Muscle of leg (tissue), 3 donors: ENCODE measurements at regions not wholly inside any gene's neighbourhood (a gene's known extent, or its start where the extent isn't known, plus 50 kb on each side); places are given as distances from the start of the nearest gene placed in this dataset.

Source experiments
- DNase-seq: peaks from one replicate; pipeline ENCODE4 v3.0.0; 2013
- H3K27ac ChIP-seq: one replicate; pipeline ENCODE4 v1.5.1; 2013; ENCODE audit warnings: mild to moderate bottlenecking, low read length, control low read depth
- H3K27me3 ChIP-seq: one replicate; pipeline ENCODE4 v1.6.1; 2013; ENCODE audit warnings: low read length; ENCODE audit not compliant: control insufficient read depth, insufficient read depth
- H3K36me3 ChIP-seq: one replicate; pipeline ENCODE4 v1.6.1; 2013; ENCODE audit warnings: low read length; ENCODE audit not compliant: control insufficient read depth, insufficient read depth
- H3K4me1 ChIP-seq: one replicate; pipeline ENCODE4 v1.6.1; 2013; ENCODE audit warnings: low read length; ENCODE audit not compliant: control insufficient read depth, insufficient read depth
- H3K4me3 ChIP-seq: one replicate; pipeline ENCODE4 v1.5.1; 2013; ENCODE audit warnings: low read length, control low read depth
- H3K9me3 ChIP-seq: replicated peaks from 2 replicates; pipeline ENCODE4 v1.6.1; 2013; ENCODE audit warnings: low read depth, low read length; ENCODE audit not compliant: control insufficient read depth
- WGBS: methylation state at CpG from one replicate; pipeline ENCODE4 v1.1.5; 2013; ENCODE audit warnings: missing lambda C conversion rate; ENCODE audit not compliant: insufficient coverage; 5-methylcytosine and 5-hydroxymethylcytosine counted together

DNA sequence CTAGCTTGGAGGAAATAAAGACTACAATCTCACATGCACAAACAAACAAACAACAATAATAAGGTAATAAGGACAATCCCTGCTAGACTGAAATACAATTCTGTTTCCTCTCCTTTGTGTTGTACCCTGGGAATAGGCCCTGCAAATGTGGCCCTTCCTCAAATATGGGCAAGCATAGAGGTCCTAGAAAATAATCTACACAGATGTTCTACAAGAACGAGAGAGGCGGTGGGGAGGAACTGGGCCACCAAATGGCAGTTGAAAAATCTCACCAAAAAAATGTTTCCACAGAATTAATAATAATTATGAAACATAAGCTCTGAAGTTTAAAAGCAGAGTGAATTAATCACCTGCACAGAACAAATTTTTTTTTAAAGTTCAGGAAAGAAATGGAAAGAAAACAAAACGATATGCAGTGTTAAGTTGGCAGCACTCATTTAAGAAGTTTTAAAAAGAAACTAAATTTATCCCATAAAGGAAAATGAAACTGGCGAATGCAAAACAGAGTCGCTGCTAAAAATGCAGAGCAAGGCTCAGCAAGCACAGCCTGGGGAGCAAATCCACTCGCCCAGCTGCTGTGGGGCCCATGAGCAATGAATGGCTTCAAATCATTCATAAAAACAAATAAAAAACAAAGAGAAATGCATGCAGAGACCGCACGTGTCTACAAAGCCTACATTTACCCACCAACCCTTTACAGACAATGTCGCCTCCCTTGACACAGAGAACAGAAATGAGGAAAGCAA lies 475.4 kb downstream of the OCA2 start:
- Histone ChIP-seq H3K27me3 (no peaks in the 10 kb centered on the region), H3K36me3 (no peaks in the 10 kb centered on the region), H3K27ac (no peak overlapping the region), H3K9me3 (peaks cover 5% of the 10 kb centered on the region), H3K4me3 (no peak overlapping the region), H3K4me1 (no peaks in the 10 kb centered on the region)
- no peak for DNase-seq
- 80% methylated on average over 1 of the region's 9 CpGs for WGBS

DNA sequence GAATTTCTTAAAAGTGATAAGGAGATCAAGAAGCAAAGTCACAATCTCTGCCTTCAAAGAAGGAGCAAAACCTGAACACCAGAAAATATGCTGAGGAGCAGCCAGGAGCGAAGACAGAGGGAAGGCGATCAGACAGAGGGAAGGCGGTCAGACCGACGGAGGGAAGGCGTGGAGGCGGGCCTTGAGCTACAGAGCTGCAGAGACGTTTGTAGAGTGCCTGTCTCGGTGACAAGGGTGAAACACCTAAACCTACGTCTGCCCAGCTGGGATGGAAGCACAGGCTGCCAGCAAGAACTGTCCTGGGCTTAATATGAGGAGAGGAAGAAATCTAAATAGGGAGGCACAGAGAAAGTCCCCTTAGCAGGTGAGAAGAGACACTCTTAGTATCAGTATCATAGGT lies 476.0 kb downstream of the OCA2 start:
- H3K27me3 ChIP-seq: no peaks in the 10 kb centered on the region
- H3K9me3 ChIP-seq: peaks cover 5% of the 10 kb centered on the region
- WGBS: 63% methylated on average over 10 of the region's 10 CpGs
- no peak overlapping the region for H3K4me3 ChIP-seq
- H3K4me1 ChIP-seq: no peaks in the 10 kb centered on the region
- H3K27ac ChIP-seq: no peak overlapping the region
- H3K36me3 ChIP-seq: no peaks in the 10 kb centered on the region
- DNase-seq: no peak

DNA sequence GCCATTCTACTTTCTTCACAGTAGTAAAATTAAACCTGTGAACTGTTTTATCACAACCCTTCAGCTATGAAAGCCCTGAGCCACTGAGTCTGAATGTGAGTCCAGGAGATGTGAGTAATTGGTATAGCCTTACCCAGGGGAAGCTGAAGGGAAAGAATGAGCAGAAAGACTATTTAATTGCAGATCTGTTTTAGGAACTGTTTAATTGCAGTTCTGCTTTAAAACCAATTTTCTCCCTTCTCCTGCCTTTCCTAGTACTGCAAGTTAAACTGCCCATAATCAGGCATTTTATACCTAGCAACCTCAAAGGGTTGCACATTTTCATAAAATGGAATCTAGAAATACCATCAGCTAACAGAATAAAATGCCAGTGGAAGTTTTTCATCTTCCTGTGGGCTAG lies 476.7 kb downstream of the OCA2 start:
- Histone ChIP-seq H3K4me3 (no peak overlapping the region), H3K9me3 (peaks cover 5% of the 10 kb centered on the region), H3K36me3 (no peaks in the 10 kb centered on the region), H3K27ac (no peak overlapping the region), H3K4me1 (no peaks in the 10 kb centered on the region), H3K27me3 (no peaks in the 10 kb centered on the region)
- DNase-seq: no peak

DNA sequence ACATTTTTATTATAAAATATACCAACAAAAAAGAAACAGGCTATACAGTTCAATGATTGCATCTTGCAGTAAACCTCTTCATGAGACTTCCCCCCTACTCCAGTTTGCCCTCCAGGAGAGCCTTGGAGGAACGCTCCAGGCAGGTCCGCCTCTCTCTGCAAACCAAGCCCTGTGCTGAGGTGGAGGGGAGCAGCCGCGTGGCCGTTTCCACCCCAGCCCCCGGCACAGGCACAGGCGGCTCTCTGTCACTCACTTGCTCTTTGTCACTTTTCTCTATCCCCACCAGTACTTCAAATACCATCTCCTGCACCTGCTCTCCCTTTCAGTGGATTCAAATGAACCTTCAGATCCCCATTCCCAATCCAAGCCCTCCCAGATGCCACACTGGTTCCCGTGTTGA lies 479.9 kb downstream of the OCA2 start:
- H3K27ac ChIP-seq: no peak overlapping the region
- no peak overlapping the region for H3K4me3 ChIP-seq
- no peaks in the 10 kb centered on the region for H3K9me3 ChIP-seq
- no peaks in the 10 kb centered on the region for H3K4me1 ChIP-seq
- WGBS: 68% methylated on average over 5 of the region's 8 CpGs
- no peak for DNase-seq
- no peaks in the 10 kb centered on the region for H3K36me3 ChIP-seq
- H3K27me3 ChIP-seq: no peaks in the 10 kb centered on the region

DNA sequence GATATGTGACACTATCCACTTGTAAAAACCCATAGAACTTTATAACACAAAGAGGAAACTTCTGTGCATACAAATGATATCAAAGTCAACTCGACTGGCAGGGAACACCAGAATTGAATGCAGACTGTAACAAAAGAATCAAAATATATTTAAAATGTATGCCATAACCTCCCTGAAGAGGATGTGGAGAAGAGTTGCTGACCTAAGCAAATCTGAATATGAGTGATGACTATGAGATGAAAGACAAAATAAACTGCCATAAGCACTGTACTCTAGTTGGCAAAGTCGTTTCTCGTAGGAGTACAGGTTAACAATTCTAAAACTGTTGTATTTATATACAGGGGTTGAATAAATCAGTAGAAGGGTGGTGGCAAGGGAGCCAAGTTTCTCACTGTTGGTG lies 482.1 kb downstream of the OCA2 start:
- H3K27ac ChIP-seq: no peak overlapping the region
- H3K9me3 ChIP-seq: no peaks in the 10 kb centered on the region
- H3K4me3 ChIP-seq: no peak overlapping the region
- H3K27me3 ChIP-seq: no peaks in the 10 kb centered on the region
- no peaks in the 10 kb centered on the region for H3K36me3 ChIP-seq
- no peak for DNase-seq
- no peaks in the 10 kb centered on the region for H3K4me1 ChIP-seq
- no CpG with 5 or more reads among the region's 3 CpGs for WGBS

DNA sequence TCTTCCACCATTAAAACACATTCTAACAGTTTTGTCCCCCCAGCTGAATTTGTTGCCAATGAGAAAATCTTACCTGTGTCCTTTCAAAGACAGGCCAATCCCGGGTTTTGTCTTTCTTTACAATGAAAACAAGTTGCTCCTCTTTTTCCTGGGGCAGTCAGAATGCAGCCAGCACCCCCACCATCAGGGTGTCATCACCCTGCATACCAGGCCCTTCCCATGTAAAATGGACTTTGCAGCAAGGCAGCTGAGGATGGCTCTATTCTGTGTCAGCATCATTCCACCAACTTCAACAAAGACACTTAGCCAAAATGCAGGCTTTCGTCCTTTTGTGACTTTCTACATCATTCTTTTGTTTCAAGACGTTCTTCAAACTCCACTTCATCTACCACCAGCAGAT lies 490.9 kb downstream of the OCA2 start:
- H3K9me3 ChIP-seq: no peaks in the 10 kb centered on the region
- WGBS: 96% methylated on average over 3 of the region's 3 CpGs
- no peak overlapping the region for H3K4me3 ChIP-seq
- H3K36me3 ChIP-seq: no peaks in the 10 kb centered on the region
- H3K27ac ChIP-seq: no peak overlapping the region
- H3K4me1 ChIP-seq: no peaks in the 10 kb centered on the region
- no peaks in the 10 kb centered on the region for H3K27me3 ChIP-seq
- no peak for DNase-seq

DNA sequence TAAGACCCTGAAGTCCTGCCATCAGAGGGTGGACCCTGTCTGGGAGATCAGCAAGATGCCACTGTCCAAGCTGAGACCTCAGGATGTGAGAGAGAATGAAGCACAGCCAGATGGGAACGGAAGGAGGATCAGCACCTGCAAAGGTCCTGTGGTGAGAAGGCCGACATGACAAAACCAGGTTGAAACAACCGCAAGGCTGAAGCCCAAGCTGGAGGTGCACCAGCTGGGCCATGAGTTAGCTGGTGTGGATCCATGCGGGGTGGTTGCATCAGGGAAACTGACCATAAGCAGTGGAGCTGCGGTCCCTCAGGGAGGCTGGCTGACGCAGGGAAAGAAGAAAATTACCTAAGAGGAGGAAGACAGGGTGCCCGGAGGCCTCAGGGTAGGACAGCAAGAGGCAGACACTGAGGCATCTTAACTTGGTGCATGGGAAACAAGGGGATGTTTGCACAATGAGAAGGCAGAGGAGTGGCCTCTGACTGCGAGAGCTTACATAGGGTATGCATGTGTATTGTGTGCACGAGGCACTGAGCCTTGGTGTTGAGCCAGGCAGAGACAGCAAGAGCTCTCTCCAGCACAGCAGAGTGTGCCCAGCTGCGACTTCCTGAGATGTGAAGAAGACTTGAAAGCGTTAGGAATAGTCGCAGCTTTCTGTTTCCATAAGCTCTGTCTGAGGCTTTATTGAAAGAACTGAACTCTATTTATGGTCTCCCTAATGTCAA lies 497.7 kb downstream of the OCA2 start:
- Histone ChIP-seq H3K27ac (no peak overlapping the region), H3K27me3 (no peaks in the 10 kb centered on the region), H3K36me3 (no peaks in the 10 kb centered on the region), H3K4me1 (no peaks in the 10 kb centered on the region), H3K4me3 (no peak overlapping the region), H3K9me3 (no peaks in the 10 kb centered on the region)
- WGBS: 70% methylated on average over 11 of the region's 12 CpGs
- no peak for DNase-seq

DNA sequence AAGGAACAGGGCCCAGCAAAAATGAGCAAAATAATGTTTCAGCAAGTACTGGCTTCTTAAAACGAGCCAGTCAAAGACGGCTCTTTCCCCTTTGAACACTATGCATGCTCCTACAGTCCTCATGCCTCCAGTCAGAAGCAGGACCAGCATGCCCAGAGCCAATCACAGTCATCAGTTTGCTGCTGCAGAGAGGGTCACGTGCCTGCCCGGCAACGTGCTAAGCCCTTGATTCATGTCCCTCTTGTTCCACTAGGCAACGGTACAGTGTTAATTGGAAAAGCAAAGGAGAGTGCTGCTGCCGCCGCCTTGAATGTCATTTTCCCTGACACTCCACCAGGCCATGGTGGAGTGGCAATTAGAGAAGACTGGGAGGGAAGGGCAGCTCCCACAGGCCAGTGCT lies 500.1 kb downstream of the OCA2 start:
- Histone ChIP-seq H3K27me3 (no peaks in the 10 kb centered on the region), H3K4me1 (no peaks in the 10 kb centered on the region), H3K4me3 (no peak overlapping the region), H3K36me3 (no peaks in the 10 kb centered on the region), H3K9me3 (no peaks in the 10 kb centered on the region), H3K27ac (no peak overlapping the region)
- no peak for DNase-seq
- 31% methylated on average over 2 of the region's 8 CpGs for WGBS

DNA sequence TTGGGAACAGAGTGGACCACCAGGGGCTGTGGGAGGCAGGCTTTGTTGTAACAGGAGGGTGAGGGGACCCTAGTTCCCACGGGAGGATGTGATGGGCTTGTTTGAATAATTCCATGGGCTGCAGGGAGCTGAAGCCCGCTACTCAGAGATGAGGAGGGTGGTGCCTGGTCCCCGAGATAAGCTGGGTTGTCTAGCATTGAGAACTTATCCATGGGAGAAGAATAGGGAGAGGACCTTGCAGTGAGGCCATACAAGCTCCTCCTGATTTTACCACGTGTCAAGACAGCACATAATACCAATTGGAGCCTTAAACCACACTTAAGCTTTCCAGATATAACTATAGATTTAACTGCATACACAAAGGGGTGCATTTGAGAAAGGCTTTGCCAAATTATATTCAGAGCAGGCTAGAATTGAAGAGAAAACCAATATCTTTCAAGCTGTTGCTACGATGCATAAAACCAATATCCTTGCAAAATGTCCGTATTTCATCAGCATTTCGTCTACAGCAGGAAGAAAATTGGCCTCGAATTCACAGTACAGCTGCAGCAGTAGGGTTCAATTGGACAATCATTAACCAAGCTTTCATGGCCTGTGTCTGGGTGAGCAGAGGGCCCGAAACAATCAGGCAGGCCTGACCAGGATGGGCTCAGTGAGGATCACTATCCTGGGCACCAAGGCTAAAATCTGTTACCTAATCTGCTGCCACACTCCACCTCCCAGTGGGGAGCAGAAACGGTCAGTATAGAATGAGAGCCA lies 500.7 kb downstream of the OCA2 start:
- Histone ChIP-seq H3K36me3 (no peaks in the 10 kb centered on the region), H3K4me3 (no peak overlapping the region), H3K27me3 (no peaks in the 10 kb centered on the region), H3K4me1 (no peaks in the 10 kb centered on the region), H3K9me3 (no peaks in the 10 kb centered on the region), H3K27ac (no peak overlapping the region)
- DNase-seq: no peak
- 80% methylated on average over 8 of the region's 10 CpGs for WGBS

DNA sequence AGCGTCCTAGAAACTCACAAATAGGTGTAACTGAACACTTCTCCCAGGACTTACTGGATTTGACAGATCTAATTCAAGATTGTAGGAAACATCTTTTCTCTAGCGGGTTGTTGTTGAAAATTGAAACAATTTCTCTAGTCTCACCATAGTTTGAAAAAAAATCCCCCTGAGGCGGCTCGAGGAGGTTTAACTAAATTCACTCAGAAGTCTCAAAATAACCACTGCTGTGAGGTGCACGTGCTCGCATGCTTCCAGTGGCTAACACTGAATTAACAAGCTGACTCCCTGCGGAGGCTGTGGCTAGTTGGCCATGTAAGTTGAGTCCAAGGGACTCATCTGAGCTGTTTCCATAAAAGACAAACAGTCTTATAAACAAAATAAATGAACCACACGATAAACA lies 503.9 kb downstream of the OCA2 start:
- H3K27me3 ChIP-seq: no peaks in the 10 kb centered on the region

More for the DNA sequence above, 503.9 kb downstream of the OCA2 start:
- H3K36me3 ChIP-seq: no peaks in the 10 kb centered on the region
- H3K4me3 ChIP-seq: no peak overlapping the region
- H3K9me3 ChIP-seq: no peaks in the 10 kb centered on the region
- H3K4me1 ChIP-seq: no peaks in the 10 kb centered on the region
- DNase-seq: no peak
- 100% methylated on average over 1 of the region's 8 CpGs for WGBS
- H3K27ac ChIP-seq: no peak overlapping the region
